K562 (cell line): ENCODE measurements at regions not wholly inside any gene's neighbourhood (a gene's known extent, or its start where the extent isn't known, plus 50 kb on each side); places are given as distances from the start of the nearest gene placed in this dataset.

Source experiments
- ATAC-seq: fragments of 200-7000 bp; cut with Tn5 transposase; 3 replicates; pipeline ENCODE4 v1.9.1; 2020; ENCODE audit warnings: moderate library complexity
- BruUV-seq: library from RNA; stranded (reverse); fragments of 400-500 nt; replicated peaks from 2 replicates; lab custom pipeline; 2021; lab: Mats Ljungman, UMichigan
- CTCF ChIA-PET: fragments of 300-600 bp; formaldehyde crosslinking; extraction: SDS; loops from one replicate; lab custom pipeline; 2021; ENCODE audit warnings: low intra/inter-chr PET ratio; lab: Yijun Ruan, JAX
- POLR2A ChIA-PET: fragments of 300-600, 350-650 bp; sonication (Branson Sonifier 250); formaldehyde crosslinking; extraction: SDS; loops from one replicate; lab custom pipeline; 2021; ENCODE audit warnings: antibody characterized with exemption, inconsistent platforms; lab: Yijun Ruan, JAX
- DNase-seq, 4 experiments: peaks; one replicate each; pipeline versions ENCODE4 v3.0.0 to v3.0.0-alpha.2; 2011 to 2018; ENCODE audit warnings: low spot score in 3 of 4, mixed read lengths in 3 of 4; ENCODE audit errors: extremely low read depth in 1 of 4
- FAIRE-seq: peaks from 2 replicates; lab custom pipeline; 2011; peaks lifted over from hg19 to GRCh38; lab: Jason Lieb, UNC
- H2AFZ ChIP-seq: 2 replicates; pipeline ENCODE4 v1.6.0; 2011; ENCODE audit warnings: low read depth, low read length, control low read depth, inconsistent platforms
- H3K27ac ChIP-seq: fragments of 200-600 bp; 3 replicates; pipeline ENCODE4 v1.8.0; 2011; ENCODE audit warnings: low read depth, mild to moderate bottlenecking, control low read depth, inconsistent platforms, low read length, moderate library complexity, mixed read lengths; ENCODE audit errors: extremely low read depth
- H3K27me3 ChIP-seq, 2 experiments: fragments of 300-600 bp in 1 of 2; 2 replicates in 1 of 2; 3 replicates in 1 of 2; pipeline versions ENCODE4 v1.6.0 to v1.8.0; 2011; ENCODE audit warnings: inconsistent platforms in 2 of 2, low read length in 2 of 2, mild to moderate bottlenecking in 1 of 2, mixed read lengths in 1 of 2, moderate library complexity in 1 of 2; ENCODE audit not compliant: control insufficient read depth in 2 of 2, insufficient read depth in 2 of 2
- H3K36me3 ChIP-seq: fragments of 300-600 bp; 3 replicates; pipeline ENCODE4 v1.8.0; 2011; ENCODE audit warnings: mild to moderate bottlenecking, low read length, inconsistent platforms; ENCODE audit not compliant: control insufficient read depth, insufficient read depth
- H3K4me1 ChIP-seq, 2 experiments: fragments of 200-600 bp in 1 of 2; replicated peaks in 1 of 2; 2 replicates in 1 of 2; 3 replicates in 1 of 2; pipeline versions ENCODE4 v1.5.1 to v1.8.0; 2011; ENCODE audit warnings: inconsistent platforms in 2 of 2, low read length in 2 of 2, mild to moderate bottlenecking in 1 of 2, mixed read lengths in 1 of 2, moderate library complexity in 1 of 2; ENCODE audit not compliant: control insufficient read depth in 2 of 2, insufficient read depth in 2 of 2
- H3K4me2 ChIP-seq: 2 replicates; pipeline ENCODE4 v1.6.1; 2011; ENCODE audit warnings: low read length, control low read depth, inconsistent platforms, mixed read lengths; ENCODE audit not compliant: insufficient read depth
- H3K4me3 ChIP-seq: fragments of 200-600 bp; sonication (generic), shearing (Covaris generic); 2 replicates; pipeline ENCODE4 v1.5.1; 2016; ENCODE audit warnings: control low read depth, inconsistent platforms
- H3K79me2 ChIP-seq: fragments of 200-600 bp; 3 replicates; pipeline ENCODE4 v1.8.0; 2011; ENCODE audit warnings: low read length, inconsistent platforms; ENCODE audit not compliant: control insufficient read depth, insufficient read depth
- H3K9ac ChIP-seq, 2 experiments: 2 replicates each; pipeline versions ENCODE4 v1.6.0 to v1.6.1; 2011; ENCODE audit warnings: low read depth in 2 of 2, low read length in 2 of 2, control low read depth in 1 of 2, inconsistent platforms in 1 of 2, mild to moderate bottlenecking in 1 of 2, mixed read lengths in 1 of 2; ENCODE audit not compliant: insufficient read depth in 1 of 2
- H3K9me1 ChIP-seq: one replicate; pipeline ENCODE4 v1.6.0; 2011; ENCODE audit warnings: inconsistent platforms, mild to moderate bottlenecking, low read length, moderate library complexity; ENCODE audit not compliant: control insufficient read depth, insufficient read depth
- H3K9me3 ChIP-seq: replicated peaks from 2 replicates; pipeline ENCODE4 v1.5.1; 2011; ENCODE audit warnings: low read depth, low read length, inconsistent platforms; ENCODE audit not compliant: control insufficient read depth, insufficient read depth
- H4K20me1 ChIP-seq: replicated peaks from 2 replicates; pipeline ENCODE4 v1.6.1; 2011; ENCODE audit warnings: low read length, inconsistent platforms, mixed read lengths; ENCODE audit not compliant: control insufficient read depth, insufficient read depth
- MTA3 ChIP-seq: fragments of 450-650 bp; formaldehyde crosslinking; IDR thresholded peaks from 2 replicates; pipeline ENCODE4 v1.6.1; 2017; ENCODE audit warnings: mild to moderate bottlenecking, borderline replicate concordance
- PML ChIP-seq: IDR thresholded peaks from 2 replicates; pipeline ENCODE4 v1.6.1; 2012; ENCODE audit warnings: low read length, inconsistent platforms
- in situ Hi-C: fragments of 300-500 bp; cut with MboI; formaldehyde crosslinking; loops from 4 replicates; pipeline ENCODE4 v1.15.0; 2018; ENCODE audit warnings: inconsistent platforms, mixed read lengths
- intact Hi-C: fragments of 100-400 bp; cut with micrococcal nuclease; formaldehyde crosslinking; loops from 2 replicates; pipeline ENCODE4 v1.14.2; 2022
- TF ChIP-seq, protein P1 (sequence below): fragments of 450-650 bp; IDR thresholded peaks from 2 replicates; pipeline ENCODE4 v1.6.1; 2016; ENCODE audit warnings: low read depth

DNA sequence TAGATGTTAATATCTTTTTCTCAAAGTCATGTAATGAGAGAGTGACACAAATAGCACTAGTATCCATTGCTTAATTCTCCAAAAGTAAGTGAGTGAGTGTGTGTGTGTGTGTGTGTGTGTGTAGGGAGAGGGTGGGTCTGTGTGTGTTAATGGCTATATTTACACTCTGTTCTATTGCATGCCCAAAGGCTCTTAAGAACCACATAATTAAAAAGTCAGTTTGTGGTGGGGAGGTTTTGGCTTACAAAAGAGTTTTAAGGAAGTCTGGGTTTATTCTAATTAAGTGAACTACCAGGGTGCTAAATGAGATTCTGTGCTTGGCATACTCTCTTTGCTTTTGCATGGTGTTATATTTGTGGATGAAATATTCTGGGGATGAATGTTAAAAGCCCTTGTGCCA, 1897.6 kb upstream of the FLRT2 start:
- H3K9ac ChIP-seq = no peak overlapping the region
- H3K4me1 ChIP-seq = no peaks in the 10 kb centered on the region
- no peak overlapping the region for H3K4me2 ChIP-seq
- no peak for TF ChIP-seq PML
- TF ChIP-seq, protein P1, sequence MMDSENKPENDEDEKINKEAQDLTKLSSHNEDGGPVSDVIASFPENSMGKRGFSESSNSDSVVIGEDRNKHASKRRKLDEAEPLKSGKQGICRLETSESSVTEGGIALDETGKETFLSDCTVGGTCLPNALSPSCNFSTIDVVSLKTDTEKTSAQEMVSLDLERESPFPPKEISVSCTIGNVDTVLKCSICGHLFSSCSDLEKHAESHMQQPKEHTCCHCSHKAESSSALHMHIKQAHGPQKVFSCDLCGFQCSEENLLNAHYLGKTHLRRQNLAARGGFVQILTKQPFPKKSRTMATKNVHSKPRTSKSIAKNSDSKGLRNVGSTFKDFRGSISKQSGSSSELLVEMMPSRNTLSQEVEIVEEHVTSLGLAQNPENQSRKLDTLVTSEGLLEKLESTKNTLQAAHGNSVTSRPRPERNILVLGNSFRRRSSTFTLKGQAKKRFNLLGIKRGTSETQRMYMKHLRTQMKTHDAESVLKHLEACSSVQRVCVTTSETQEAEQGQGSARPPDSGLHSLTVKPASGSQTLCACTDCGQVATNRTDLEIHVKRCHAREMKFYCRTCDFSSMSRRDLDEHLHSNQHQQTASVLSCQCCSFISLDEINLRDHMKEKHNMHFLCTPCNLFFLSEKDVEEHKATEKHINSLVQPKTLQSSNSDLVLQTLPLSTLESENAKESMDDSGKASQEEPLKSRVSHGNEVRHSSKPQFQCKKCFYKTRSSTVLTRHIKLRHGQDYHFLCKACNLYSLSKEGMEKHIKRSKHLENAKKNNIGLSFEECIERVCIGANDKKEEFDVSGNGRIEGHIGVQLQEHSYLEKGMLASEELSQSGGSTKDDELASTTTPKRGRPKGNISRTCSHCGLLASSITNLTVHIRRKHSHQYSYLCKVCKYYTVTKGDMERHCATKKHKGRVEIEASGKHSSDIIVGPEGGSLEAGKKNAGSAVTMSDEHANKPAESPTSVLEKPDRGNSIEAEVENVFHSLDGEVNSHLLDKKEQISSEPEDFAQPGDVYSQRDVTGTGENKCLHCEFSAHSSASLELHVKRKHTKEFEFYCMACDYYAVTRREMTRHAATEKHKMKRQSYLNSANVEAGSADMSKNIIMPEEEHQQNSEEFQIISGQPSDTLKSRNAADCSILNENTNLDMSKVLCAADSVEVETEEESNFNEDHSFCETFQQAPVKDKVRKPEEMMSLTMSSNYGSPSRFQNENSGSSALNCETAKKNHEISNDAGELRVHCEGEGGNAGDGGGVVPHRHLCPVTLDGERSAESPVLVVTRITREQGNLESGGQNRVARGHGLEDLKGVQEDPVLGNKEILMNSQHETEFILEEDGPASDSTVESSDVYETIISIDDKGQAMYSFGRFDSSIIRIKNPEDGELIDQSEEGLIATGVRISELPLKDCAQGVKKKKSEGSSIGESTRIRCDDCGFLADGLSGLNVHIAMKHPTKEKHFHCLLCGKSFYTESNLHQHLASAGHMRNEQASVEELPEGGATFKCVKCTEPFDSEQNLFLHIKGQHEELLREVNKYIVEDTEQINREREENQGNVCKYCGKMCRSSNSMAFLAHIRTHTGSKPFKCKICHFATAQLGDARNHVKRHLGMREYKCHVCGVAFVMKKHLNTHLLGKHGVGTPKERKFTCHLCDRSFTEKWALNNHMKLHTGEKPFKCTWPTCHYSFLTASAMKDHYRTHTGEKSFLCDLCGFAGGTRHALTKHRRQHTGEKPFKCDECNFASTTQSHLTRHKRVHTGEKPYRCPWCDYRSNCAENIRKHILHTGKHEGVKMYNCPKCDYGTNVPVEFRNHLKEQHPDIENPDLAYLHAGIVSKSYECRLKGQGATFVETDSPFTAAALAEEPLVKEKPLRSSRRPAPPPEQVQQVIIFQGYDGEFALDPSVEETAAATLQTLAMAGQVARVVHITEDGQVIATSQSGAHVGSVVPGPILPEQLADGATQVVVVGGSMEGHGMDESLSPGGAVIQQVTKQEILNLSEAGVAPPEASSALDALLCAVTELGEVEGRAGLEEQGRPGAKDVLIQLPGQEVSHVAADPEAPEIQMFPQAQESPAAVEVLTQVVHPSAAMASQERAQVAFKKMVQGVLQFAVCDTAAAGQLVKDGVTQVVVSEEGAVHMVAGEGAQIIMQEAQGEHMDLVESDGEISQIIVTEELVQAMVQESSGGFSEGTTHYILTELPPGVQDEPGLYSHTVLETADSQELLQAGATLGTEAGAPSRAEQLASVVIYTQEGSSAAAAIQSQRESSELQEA = no peak
- no peak for TF ChIP-seq MTA3
- intact Hi-C loops (no loop called here), in situ Hi-C loops (no loop called here)
- ChIA-PET POLR2A (no interaction called here), CTCF (no interaction called here)
- BruUV-seq = no TSS peak
- H3K9me3 ChIP-seq = no peaks in the 10 kb centered on the region
- H3K36me3 ChIP-seq = no peaks in the 10 kb centered on the region
- H2AFZ ChIP-seq = no peak overlapping the region
- no peaks in the 10 kb centered on the region for H4K20me1 ChIP-seq
- no peaks in the 10 kb centered on the region for H3K9me1 ChIP-seq
- ATAC-seq = no peak
- no peaks in the 10 kb centered on the region for H3K79me2 ChIP-seq
- H3K27ac ChIP-seq = no peak overlapping the region
- FAIRE-seq = no peak
- no peak for DNase-seq
- no peaks in the 10 kb centered on the region for H3K27me3 ChIP-seq
- H3K4me3 ChIP-seq = no peak overlapping the region
